HG03571 (cell line): ENCODE measurements at regions not wholly inside any gene's neighbourhood (a gene's known extent, or its start where the extent isn't known, plus 50 kb on each side); places are given as distances from the start of the nearest gene placed in this dataset.

Experiments used
- ATAC-seq: cut with Tn5 transposase; IDR thresholded peaks from one replicate; pipeline ENCODE4 v1.9.1; 2021; ENCODE audit not compliant: unreplicated experiment

- no peak for ATAC-seq
These were observed 2442.0 kb downstream of the PCDH7 start for GRCh38 chr4:33162122-33162521.

DNA sequence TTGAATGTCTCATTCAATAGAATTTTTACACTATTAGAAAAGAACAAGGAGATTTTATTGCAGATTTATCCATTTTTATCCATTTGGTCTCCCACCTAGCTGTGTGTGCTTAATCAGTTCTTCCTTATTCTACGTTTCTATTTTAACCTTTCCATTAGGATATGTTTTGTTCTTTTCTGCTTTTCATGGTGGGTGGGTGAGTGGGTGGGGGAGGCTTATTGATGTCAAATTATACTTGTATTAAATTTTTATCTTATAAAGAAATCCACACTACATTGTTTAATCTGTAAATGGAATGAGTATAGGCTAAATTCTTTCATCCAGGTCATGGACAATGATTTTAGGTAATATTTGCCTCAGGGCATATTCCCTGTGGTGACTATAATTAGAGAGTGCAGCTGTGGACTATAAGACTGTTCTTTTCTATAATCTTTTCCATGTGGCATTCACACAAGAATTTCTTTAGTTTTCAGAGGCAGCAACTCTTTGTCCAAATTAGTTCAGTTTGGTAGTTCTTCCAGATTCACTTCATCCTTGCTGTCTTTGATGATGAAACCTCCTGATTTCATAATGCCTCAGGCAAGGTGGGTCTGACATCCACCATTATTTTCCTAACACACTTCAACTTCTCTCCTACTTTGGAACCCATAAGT is 2451.8 kb downstream of the PCDH7 start:
- ATAC-seq = no peak

- ATAC-seq = no peak
These were observed 2456.4 kb downstream of the PCDH7 start for GRCh38 chr4:33176566-33176965.

DNA sequence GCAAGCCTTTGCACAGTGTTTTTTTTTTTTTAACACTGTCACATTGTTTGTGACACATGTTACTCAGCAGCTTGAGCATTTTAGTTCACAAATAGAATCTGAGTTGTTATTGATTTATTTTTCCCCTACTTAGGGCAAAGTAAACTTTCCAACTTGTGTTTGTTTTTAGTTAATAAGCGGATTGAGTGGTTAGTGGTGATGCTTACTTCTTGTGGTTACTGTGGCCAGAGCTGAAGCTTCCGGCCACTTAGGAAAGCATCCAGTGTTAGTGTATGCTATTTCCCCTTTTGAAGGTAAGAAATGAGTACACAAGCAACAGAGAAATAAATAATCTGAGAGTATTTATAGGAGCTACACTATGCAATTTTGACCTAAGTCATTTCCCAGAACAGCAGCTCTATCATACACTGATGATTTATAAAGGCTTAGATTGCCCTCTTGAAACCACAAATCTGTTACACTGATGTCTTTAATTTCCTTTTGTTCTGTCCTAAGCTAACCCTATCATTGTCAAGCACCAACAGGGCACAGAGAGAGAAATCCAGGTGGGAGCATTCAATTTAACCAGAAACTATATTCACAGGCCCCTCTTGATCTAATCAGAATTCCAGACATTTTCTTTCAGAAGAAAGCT is 2464.6 kb downstream of the PCDH7 start:
- peak; percentile 81 for ATAC-seq

DNA sequence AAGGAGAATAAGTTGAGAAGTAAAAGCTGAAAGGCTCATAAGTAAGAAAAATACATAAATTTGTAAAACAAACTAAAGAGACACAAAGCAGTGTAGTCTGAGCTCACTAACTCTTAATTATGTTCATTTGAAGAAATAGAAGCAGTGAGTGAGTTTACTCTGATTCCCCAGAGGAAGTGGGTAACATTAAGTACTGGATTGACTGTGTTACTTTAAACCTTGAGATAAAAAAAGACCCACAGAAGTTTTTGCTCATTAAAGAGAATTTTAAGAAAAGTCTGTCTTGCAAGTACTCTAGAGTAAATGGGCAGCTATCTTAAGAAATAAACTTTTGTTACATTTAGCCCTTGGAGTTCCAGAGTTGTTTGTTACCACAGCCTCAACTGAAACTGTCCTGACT is 2466.9 kb downstream of the PCDH7 start:
- ATAC-seq = peak; percentile 49

DNA sequence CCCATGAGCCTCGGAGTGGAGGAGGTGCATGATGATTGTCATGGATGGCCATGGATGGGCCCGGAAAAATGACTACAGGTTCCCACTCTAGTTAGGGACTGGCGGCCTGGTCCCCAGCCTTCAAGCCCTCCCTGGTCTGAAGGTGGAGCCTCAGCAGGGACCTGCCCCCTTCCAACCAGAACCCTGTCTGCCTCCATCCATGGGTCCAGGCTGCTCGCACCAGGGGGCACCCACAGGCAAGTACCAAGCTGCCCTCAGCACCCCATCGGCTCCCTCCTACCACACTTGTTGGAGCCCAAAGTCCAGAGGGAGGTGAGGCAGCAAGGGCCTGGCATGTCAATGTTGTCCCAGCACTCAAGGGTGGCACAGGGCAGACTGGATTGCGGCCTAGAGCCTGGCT is 2468.6 kb downstream of the PCDH7 start:
- ATAC-seq = no peak

DNA sequence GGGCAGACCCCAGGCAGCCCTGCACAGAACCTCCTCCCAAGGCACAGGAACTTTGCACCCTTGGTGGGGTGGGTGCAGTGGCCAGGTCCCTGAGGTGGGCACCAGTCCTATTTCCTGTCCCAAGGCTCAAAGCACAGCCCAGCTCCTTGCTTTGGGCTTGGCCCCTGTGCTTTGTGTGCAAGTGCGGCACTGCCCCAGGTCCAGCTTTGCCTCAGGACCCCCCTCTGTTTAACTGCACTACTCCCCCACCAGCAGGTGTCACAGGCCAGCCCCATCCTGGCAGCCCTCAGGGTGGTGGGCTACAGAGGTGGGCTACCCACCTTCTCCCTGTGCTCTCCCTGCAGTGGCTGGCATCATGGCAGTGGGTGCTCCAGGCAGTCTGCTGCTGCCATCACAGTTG is 2469.0 kb downstream of the PCDH7 start:
- ATAC-seq = no peak

DNA sequence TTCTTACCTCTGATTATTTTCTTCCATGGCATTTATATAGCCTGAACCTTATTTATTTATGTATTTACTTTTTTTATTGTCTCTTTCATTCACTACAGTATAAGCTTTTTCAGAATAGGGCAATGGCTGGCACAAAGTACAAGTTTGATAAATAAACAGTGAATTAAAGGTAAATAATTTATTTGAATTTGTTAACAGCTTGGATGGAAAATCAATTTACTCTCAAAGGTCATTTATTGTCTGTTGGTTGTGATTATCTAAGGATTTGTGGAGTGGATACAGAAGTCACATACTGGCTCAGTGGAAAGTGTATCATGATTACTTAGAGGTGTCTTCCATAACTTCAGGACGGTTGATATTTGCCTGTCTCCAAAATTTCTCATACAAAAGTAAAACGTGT is 2472.9 kb downstream of the PCDH7 start:
- no peak for ATAC-seq

GRCh38 chr4:33200377-33200776 is 2480.2 kb downstream of the PCDH7 start:
- ATAC-seq = no peak

DNA sequence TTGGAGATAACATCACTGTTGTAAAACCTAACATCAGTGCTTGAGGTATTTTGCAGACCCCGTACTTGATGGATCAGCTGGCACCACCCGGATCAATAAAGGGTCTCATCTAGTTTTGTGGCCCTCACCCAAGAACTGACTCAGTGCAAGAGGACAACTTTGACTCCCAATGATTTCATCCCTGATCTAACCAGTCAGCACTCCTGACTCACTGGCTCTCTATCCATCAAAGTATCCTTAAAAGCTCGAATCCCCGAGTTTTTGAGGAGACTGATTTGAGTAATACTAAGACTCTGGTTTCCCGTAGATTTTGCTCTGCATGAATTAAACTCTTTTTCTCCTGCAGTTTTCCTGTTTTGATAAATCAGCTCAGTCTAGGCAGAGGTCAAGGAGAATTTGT is 2498.1 kb downstream of the PCDH7 start:
- ATAC-seq = no peak

GRCh38 chr4:33226133-33226532 is 2506.0 kb downstream of the PCDH7 start:
- ATAC-seq = no peak

GRCh38 chr4:33226783-33227182 is 2506.6 kb downstream of the PCDH7 start:
- no peak for ATAC-seq

DNA sequence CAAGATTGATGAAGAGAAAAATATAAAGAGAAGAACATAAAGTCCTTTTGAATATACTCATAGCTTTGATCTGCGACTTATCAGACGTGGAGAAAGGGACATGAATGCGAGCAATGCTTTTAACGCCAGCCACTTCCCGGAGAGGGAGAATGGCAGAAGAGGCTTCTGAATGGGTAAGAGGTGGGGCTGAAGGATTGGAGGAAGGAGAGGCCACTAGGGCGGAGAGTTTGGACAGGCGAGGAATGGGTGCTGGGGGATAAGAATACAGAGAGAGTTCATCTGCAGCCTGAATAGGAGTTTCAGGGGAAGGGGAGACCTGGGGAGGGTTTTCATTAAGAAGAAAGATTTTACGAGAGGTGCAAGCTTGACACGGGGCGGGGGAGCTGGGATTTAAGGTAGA is 2534.9 kb downstream of the PCDH7 start:
- ATAC-seq = no peak

- ATAC-seq = no peak
These were observed 2535.3 kb downstream of the PCDH7 start for GRCh38 chr4:33255507-33255906.

- no peak for ATAC-seq
These were observed 2542.7 kb downstream of the PCDH7 start for GRCh38 chr4:33262824-33263223.

DNA sequence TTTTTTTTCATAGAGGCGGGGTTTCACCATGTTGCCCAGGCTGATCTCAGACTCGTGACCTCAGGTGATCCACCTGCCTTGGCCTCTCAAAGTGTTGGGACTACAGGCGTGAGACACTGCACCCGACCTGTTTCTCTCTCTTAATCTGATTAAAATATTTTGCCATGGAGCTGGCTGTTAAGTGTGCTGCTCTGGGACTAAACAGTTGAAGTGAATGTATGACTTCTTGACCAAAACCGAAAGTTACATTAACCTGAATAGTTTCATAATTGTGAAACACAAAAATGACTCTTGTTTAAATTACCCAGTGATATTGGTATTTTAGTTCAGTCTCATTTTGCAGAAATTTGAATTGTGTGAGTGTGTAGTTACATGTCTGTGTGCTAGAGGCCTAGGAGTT is 2548.6 kb downstream of the PCDH7 start:
- ATAC-seq = no peak

GRCh38 chr4:33270403-33270802 is 2550.2 kb downstream of the PCDH7 start:
- no peak for ATAC-seq

DNA sequence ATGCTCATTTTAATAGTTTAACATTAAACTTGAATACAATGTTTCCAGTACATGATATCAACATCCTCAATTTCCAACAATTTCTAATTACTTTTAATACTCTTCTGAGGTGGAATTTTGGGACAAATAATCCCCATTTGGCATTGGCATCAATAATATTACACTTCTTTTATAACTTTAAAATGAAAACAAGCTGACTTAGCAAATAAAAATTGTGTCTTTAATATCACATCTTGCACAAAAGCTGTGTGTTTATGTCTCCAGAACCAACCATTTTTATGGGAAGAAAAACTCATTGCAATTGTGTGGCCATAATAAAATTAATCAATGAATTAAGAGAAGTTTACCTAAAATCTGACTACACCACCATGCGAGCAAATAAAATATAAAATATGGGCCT is 2552.6 kb downstream of the PCDH7 start:
- ATAC-seq = no peak

GRCh38 chr4:33283818-33284217 is 2563.6 kb downstream of the PCDH7 start:
- no peak for ATAC-seq

DNA sequence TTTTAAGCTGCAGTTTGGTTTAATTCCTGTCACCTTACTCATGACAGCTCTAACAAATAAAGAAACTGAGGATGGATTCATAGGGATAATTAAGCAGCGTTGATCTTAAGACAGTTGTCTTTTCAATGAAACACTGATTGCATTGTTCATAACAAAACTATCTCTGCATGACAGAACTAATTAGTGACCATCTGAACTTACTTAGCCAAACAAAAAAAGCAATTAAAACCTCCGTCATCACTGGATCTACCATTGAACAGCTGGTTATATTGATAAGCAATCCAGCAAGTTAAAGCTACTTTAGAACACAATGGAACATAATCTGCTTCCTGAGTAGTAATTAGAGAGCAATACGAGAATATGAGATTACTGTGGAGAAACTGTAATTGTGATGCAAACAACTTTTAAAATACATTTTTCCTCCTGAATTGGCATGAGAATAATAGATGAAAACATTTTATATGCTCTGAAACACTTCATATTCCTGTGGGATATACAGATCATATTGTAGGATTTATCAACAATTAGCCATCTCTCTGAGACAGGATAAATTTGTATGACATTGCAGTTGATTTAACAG is 2576.8 kb downstream of the PCDH7 start:
- no peak for ATAC-seq

DNA sequence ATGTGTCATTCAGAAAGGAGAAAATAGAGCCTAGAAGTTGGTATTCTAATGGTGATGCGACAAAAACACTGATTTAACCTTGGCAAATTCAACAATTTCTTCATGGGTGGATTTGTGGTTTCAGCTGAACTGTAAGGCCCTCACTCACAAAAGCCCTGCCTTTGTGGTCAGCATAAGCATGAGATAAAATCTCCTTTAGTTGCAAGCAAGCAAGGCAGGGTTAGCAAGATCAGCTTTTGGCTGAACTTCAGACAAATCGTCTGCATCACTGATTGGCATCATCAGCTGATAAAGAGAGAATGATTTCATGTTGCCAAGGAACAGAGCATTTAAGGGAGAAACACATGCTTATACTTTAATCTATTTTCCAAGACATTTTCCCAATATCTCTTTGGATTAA is 2582.2 kb downstream of the PCDH7 start:
- no peak for ATAC-seq

DNA sequence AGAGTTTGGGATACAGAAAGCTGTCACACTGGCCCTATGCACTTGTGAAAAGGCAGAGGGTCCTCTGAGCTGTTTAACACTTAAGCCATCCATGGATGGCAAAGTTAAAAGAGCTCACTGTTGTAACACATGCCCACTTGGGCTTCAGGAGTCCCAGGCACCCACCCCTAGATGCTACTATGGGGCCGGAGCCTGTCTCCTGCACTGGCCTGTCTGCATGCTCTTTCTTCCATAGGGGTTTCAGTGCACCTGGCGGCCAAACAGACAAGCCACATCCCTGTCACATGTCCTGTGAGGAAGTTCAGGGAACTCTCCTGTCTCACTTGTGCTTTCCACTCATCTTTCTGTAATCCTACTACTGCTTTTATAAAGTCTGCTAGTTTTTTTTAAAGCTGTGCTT is 2586.0 kb downstream of the PCDH7 start:
- no peak for ATAC-seq

- no peak for ATAC-seq
These were observed 2595.9 kb downstream of the PCDH7 start for GRCh38 chr4:33316033-33316432.
